Natural killer cell (primary cell): ENCODE measurements at regions not wholly inside any gene's neighbourhood (a gene's known extent, or its start where the extent isn't known, plus 50 kb on each side); places are given as distances from the start of the nearest gene placed in this dataset.

ENCODE experiments used
- ATAC-seq, 3 donors: fragments of 150-1000 bp in 2 of 3; fragments of 200-7000 bp in 1 of 3; cut with Tn5 transposase; 1 replicate in 1 of 3; 2 replicates in 2 of 3; pipeline ENCODE4 v1.10.0; 2021; ENCODE audit warnings: mild to moderate bottlenecking in 2 of 3, moderate library complexity in 2 of 3
- DNase-seq, 2 donors: peaks; one replicate each; pipeline versions ENCODE4 v3.0.0 to v3.0.0-alpha.2; 2013 to 2021; ENCODE audit warnings: mixed read lengths in 1 of 2
- H3K27ac ChIP-seq: one replicate; pipeline ENCODE4 v1.5.1; 2013; ENCODE audit warnings: mild to moderate bottlenecking, low read length
- H3K27me3 ChIP-seq: one replicate; pipeline ENCODE4 v1.6.1; 2013; ENCODE audit warnings: low read length; ENCODE audit not compliant: control insufficient read depth, insufficient read depth
- H3K36me3 ChIP-seq: one replicate; pipeline ENCODE4 v1.6.1; 2013; ENCODE audit warnings: low read length; ENCODE audit not compliant: control insufficient read depth, insufficient read depth
- H3K4me1 ChIP-seq: one replicate; pipeline ENCODE4 v1.6.1; 2013; ENCODE audit warnings: low read length; ENCODE audit not compliant: control insufficient read depth, insufficient read depth
- H3K4me3 ChIP-seq: one replicate; pipeline ENCODE4 v1.5.1; 2013; ENCODE audit warnings: low read length
- H3K9me3 ChIP-seq: one replicate; pipeline ENCODE4 v1.6.1; 2013; ENCODE audit warnings: low read length; ENCODE audit not compliant: control insufficient read depth, insufficient read depth
- H3K27ac Mint-ChIP-seq, 2 donors: one replicate each; pipeline ENCODE4 v1.8.0; 2022; ENCODE audit warnings: mild to moderate bottlenecking in 2 of 2, mixed read lengths in 2 of 2, moderate library complexity in 1 of 2
- H3K27me3 Mint-ChIP-seq, 2 donors: one replicate each; pipeline ENCODE4 v1.8.0; 2022; ENCODE audit warnings: low read depth in 2 of 2, mixed read lengths in 2 of 2
- H3K36me3 Mint-ChIP-seq: one replicate; pipeline ENCODE4 v1.8.0; 2022; ENCODE audit warnings: mixed read lengths
- H3K4me1 Mint-ChIP-seq, 2 donors: one replicate each; pipeline ENCODE4 v1.8.0; 2022; ENCODE audit warnings: mixed read lengths in 2 of 2
- H3K4me3 Mint-ChIP-seq: one replicate; pipeline ENCODE4 v1.8.0; 2022; ENCODE audit warnings: mild to moderate bottlenecking, moderate library complexity, mixed read lengths
- H3K9me3 Mint-ChIP-seq, 2 donors: one replicate each; pipeline ENCODE4 v1.8.0; 2022; ENCODE audit warnings: mixed read lengths in 2 of 2
- WGBS: methylation state at CpG from one replicate; pipeline ENCODE4 v1.1.7; 2013; ENCODE audit warnings: missing lambda C conversion rate; ENCODE audit not compliant: insufficient coverage; 5-methylcytosine and 5-hydroxymethylcytosine counted together
- intact Hi-C: fragments of 100-400 bp; cut with micrococcal nuclease; formaldehyde crosslinking; loops from one replicate; pipeline ENCODE4 v1.14.2; 2022
- TF ChIP-seq, protein P1 (sequence below): fragments of 200-600 bp; IDR thresholded peaks from one replicate; pipeline ENCODE4 v1.8.0; 2022; ENCODE audit warnings: antibody characterized with exemption

DNA sequence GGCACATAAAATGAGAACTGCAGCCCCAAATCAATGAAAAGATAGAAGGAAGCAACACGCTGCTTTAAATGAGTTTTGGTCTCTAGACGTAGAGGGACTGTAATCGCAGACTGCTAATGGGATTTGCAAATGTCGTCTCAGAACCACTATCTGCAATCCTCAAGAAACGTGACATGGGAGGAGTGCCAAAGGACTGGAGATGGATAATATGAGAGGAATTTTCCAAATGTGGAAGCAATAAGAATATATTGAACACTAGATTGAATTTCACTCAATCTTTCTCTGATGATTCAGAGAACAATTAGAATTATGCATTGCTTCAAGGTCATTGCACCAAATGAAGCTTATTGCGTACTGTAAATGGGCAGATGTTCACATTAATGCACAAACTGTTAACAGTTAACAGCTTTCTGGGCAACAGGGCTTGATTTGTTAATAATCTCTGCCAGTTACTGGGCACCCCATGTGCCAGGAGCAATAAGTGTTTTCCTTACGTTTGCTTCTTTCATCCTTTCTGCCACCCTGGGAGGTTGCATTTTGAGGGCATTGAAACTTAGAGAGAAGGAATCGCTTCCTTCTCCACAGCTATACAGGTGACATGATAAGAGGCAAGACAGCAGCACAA is 62.8 kb upstream of the WASF3 start:
- peaks cover 10 to 19% of the 10 kb centered on the region in 2 donors for H3K27me3 Mint-ChIP-seq
- H3K4me1 ChIP-seq = no peaks in the 10 kb centered on the region
- intact Hi-C loops = no loop called here
- H3K27ac ChIP-seq = no peak overlapping the region
- H3K9me3 Mint-ChIP-seq = no peaks in the 10 kb centered on the region
- ATAC-seq = no peak
- H3K9me3 ChIP-seq = no peaks in the 10 kb centered on the region
- H3K36me3 Mint-ChIP-seq = no peaks in the 10 kb centered on the region
- H3K27ac Mint-ChIP-seq = no peak overlapping the region
- DNase-seq = no peak
- H3K4me3 Mint-ChIP-seq = no peak overlapping the region
- H3K36me3 ChIP-seq = no peaks in the 10 kb centered on the region
- no peaks in the 10 kb centered on the region for H3K27me3 ChIP-seq
- 88% methylated on average over 7 of the region's 8 CpGs for WGBS
- no peak overlapping the region for H3K4me3 ChIP-seq
- TF ChIP-seq, protein P1, sequence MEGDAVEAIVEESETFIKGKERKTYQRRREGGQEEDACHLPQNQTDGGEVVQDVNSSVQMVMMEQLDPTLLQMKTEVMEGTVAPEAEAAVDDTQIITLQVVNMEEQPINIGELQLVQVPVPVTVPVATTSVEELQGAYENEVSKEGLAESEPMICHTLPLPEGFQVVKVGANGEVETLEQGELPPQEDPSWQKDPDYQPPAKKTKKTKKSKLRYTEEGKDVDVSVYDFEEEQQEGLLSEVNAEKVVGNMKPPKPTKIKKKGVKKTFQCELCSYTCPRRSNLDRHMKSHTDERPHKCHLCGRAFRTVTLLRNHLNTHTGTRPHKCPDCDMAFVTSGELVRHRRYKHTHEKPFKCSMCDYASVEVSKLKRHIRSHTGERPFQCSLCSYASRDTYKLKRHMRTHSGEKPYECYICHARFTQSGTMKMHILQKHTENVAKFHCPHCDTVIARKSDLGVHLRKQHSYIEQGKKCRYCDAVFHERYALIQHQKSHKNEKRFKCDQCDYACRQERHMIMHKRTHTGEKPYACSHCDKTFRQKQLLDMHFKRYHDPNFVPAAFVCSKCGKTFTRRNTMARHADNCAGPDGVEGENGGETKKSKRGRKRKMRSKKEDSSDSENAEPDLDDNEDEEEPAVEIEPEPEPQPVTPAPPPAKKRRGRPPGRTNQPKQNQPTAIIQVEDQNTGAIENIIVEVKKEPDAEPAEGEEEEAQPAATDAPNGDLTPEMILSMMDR = no peak
- no peaks in the 10 kb centered on the region for H3K4me1 Mint-ChIP-seq

DNA sequence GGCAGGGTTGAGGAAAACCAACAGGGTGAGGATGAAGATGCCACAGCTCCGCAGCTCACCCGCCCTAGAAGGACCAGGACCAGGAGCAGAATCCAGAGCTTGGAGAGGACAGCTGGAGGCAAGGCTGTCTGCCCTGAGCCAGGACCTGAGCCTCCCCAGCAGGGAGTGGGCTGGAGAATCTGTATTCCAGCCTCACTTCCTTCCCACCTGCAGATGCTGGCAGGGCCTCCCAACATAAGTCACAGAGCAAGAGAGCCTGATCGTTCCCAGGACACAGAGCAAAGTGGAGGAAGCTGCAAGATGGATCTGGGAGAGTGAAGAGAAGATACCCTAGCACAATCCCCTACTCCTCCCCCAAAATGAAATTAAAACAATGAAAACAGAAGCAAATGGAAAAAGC is 61.7 kb upstream of the WASF3 start:
- TF ChIP-seq, protein P1 = no peak
- Mint-ChIP-seq H3K27ac (no peak overlapping the region), H3K36me3 (no peaks in the 10 kb centered on the region), H3K27me3 (peaks cover 10 to 13% of the 10 kb centered on the region in 2 donors), H3K4me1 (no peaks in the 10 kb centered on the region), H3K9me3 (no peaks in the 10 kb centered on the region), H3K4me3 (no peak overlapping the region)
- no peaks in the 10 kb centered on the region for H3K27me3 ChIP-seq
- no peaks in the 10 kb centered on the region for H3K4me1 ChIP-seq
- intact Hi-C loops = no loop called here
- H3K9me3 ChIP-seq = no peaks in the 10 kb centered on the region
- ATAC-seq = no peak
- 98% methylated on average over 2 of the region's 3 CpGs for WGBS
- H3K36me3 ChIP-seq = no peaks in the 10 kb centered on the region
- H3K4me3 ChIP-seq = no peak overlapping the region
- H3K27ac ChIP-seq = no peak overlapping the region
- no peak for DNase-seq

DNA sequence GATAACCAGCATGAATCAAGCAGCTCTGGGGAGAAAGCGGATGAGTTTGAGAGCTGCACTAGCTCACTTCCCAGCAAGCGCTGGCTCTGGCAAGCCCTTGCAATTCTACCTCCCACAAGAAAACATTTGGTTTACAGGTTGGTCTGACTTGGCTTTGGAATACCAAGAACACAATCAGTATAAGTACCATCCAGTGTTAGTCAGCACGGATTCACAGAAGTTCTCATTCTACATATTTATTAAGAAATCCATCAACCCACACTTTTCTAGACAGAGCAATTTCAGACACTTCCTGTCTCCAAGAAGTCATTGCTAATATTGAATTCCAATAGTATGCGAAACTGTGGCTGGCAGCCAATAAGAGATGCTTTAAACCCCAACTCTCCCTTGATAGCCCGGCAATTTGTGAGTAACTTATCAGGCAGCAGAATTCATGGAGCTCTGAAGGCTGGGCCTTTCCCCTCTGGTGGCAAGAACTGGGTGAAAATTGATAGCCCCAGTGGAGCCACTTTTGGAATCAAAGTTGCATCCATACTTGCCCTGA is 59.4 kb upstream of the WASF3 start:
- Histone ChIP-seq H3K36me3 (no peaks in the 10 kb centered on the region), H3K4me1 (no peaks in the 10 kb centered on the region), H3K9me3 (no peaks in the 10 kb centered on the region), H3K27ac (no peak overlapping the region), H3K27me3 (no peaks in the 10 kb centered on the region), H3K4me3 (no peak overlapping the region)
- intact Hi-C loops = no loop called here
- DNase-seq = no peak
- TF ChIP-seq, protein P1 = no peak
- peaks cover 10% of the 10 kb centered on the region in 2 donors for H3K27me3 Mint-ChIP-seq
- no peak overlapping the region for H3K4me3 Mint-ChIP-seq
- no peaks in the 10 kb centered on the region for H3K36me3 Mint-ChIP-seq
- no peaks in the 10 kb centered on the region for H3K9me3 Mint-ChIP-seq
- no peak overlapping the region for H3K27ac Mint-ChIP-seq
- no peak for ATAC-seq
- H3K4me1 Mint-ChIP-seq = no peaks in the 10 kb centered on the region
- WGBS = 91% methylated on average over 5 of the region's 5 CpGs
